VCaP (cell line): ENCODE measurements at regions not wholly inside any gene's neighbourhood (a gene's known extent, or its start where the extent isn't known, plus 50 kb on each side); places are given as distances from the start of the nearest gene placed in this dataset.
"Not testable (repeated sequence)": the region's sequence is repeated elsewhere in the genome, so short reads cannot be mapped to it uniquely, and the experiment has no call there.

Experiments used
- H3K27ac ChIP-seq: fragments of 450-650 bp; 2 replicates; pipeline ENCODE4 v1.5.1; 2017
- CTCF ChIP-seq: fragments of 450-650 bp; conservative IDR thresholded peaks from 2 replicates; pipeline ENCODE4 v1.5.1; 2017; ENCODE audit warnings: mild to moderate bottlenecking, moderate library complexity

DNA sequence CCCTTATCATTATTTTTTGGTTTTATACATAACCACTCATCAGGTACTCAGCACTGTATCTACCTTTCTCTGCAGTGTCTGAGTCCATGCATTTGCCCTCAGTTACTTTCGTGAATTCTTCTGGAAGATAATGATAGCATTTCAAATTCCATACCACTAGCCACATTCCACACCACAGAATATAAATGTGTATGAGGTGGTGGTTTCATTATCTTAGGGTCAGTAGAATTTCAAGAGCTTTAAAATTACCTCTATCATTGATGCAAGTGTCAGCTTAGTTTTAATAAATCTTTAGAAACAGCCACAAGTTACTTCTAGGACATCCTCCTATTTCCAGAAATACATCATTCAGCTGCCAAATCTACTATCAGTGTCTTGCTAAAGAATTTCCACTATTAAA is 1578.3 kb downstream of the OLFM4 start:
- no peak overlapping the region for H3K27ac ChIP-seq

DNA sequence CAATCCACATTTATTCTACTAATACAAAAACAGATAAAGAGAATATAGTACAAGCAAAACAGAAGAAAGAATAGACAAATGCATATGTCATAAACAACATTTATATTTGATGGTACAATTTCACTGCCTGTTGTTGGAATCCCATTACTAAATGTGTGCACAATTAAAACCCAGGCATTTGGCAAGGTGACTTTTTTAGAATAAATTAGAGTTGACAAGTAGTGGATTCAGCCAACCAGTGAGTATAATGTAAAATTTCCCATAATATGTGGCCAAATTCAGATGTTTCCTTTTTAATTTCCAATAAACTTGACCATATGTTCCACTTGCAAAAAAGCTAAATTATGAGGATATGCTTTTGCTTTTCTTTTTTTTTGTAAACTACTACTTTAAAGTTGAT is 1578.8 kb downstream of the OLFM4 start:
- TF ChIP-seq CTCF = no peak
- H3K27ac ChIP-seq = no peak overlapping the region

More for the DNA sequence above, 1578.3 kb downstream of the OLFM4 start:
- TF ChIP-seq CTCF = no peak

DNA sequence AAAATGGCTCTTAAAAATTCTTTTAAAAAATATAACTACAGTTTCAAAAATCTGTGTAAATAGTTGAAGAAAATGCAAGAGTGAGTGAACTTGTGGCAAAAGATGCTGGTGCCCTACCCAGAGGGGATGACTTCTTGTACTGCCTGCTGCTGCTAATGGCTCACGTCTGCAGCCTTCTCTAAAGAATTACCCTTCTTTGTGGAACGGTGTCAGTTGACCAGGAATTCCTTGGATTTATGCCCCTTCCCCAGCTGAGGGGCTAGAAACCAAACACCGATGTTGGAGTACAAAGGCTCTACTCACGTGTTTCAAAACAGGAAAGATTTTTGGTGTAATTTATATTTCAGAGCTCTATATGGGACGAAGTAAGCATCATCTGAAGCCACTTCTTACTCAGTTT is 1582.8 kb downstream of the OLFM4 start:
- no peak overlapping the region for H3K27ac ChIP-seq
- TF ChIP-seq CTCF = no peak

DNA sequence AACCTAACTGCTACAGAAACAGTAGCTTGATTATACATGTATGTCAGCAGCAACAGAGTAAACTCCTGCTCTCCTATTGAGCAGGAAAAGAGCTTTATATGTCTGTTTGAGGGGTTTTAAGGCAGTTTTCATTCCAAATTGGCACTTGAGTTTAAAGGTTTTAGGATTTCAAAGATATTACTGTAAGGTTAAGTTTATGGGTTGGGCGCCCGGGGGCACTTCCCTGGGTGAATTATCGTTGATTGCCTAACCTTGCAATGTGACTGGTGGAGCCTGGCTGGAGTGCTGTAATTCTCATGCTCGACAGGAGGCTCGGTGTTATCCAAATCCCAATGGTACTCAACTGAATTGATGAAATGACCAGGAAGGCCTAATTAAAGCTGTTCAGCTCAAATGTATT is 1586.1 kb downstream of the OLFM4 start:
- TF ChIP-seq CTCF = no peak
- H3K27ac ChIP-seq = no peak overlapping the region

- not testable (repeated sequence) for H3K27ac ChIP-seq
Observed at GRCh38 chr13:54626504-54626903, 1597.9 kb downstream of the OLFM4 start.

DNA sequence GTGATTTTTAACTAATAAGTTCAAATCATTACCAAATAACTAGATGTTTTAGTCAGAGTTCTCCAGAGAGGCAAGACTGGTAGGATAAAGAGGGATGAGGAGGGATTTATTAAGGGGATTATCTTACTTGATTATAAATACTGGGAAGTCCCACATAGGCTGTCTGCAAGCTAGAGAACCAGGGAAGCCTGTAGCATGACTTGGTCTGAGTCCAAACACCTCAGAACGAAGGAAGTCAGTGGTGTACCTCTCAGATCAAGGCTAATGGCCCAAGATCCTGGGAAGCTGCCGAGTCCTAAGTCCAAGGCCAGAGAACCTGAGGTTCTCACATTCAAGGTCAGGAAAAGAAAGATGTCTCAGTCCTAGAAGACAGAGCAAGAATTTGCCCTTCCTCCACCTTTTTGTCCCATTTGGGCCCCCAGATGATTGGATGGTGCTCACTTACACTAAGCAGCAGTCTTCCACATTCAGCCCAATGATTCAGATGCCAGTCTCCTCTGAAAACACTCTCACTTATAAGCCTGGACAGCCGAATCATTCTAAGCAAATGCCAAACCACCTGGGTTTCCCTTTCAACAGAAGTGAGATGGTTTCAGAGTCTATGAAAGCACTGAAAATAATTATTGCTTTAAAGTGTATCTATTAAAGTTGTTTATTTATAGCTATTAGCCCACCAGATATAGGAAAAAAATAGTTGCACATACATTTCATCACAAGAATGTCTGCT is 1599.2 kb downstream of the OLFM4 start:
- peak overlapping the region; percentile 84 for H3K27ac ChIP-seq
- no peak for TF ChIP-seq CTCF

GRCh38 chr13:54628383-54628782 is 1599.8 kb downstream of the OLFM4 start:
- TF ChIP-seq CTCF = no peak
- H3K27ac ChIP-seq = peak overlapping the region; percentile 84

- H3K27ac ChIP-seq = peak overlapping the region; percentile 55
- no peak for TF ChIP-seq CTCF
Observed at GRCh38 chr13:54633456-54633855, 1604.8 kb downstream of the OLFM4 start.
